HG03135 (cell line): ENCODE measurements at regions not wholly inside any gene's neighbourhood (a gene's known extent, or its start where the extent isn't known, plus 50 kb on each side); places are given as distances from the start of the nearest gene placed in this dataset.

Source experiments
- ATAC-seq: cut with Tn5 transposase; IDR thresholded peaks from one replicate; pipeline ENCODE4 v1.9.1; 2021; ENCODE audit warnings: mild to moderate bottlenecking, moderate library complexity; ENCODE audit not compliant: unreplicated experiment

DNA sequence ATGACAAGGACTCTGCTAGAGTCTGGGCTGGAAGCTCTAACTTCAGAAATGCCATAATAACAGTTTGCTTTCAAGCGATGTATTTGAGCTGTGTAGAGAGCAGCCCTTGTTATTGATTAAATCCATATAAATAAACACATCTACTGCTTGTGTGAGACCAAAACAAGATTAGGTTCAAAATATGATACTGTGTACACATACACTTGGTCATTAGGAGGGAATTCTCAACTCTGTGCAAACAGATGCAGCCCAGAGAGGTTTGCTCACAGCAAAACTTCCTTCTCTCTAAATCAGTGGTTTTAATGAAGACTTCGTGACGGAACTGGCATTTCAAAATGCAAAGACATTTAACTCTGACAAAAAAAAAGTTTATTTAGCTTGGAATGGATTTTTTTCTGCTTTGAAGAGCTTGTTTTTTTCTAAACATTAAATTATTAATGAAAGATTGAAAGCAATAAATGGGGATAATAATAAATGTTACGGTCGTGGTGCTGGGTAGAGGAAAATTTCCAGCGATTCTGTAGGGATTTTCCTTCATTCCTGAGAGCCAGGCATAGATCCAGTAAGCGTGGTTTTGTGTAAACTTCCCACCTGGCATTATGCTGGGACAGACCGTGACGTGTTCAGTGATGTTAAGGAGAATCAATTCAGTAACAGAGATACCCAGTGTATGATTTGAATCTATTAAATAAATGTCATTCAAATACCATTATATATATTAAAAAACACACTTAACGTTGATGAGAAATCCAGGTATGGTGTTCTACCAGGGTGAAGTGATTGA lies 213.7 kb downstream of the TEX29 start:
- ATAC-seq = no peak

DNA sequence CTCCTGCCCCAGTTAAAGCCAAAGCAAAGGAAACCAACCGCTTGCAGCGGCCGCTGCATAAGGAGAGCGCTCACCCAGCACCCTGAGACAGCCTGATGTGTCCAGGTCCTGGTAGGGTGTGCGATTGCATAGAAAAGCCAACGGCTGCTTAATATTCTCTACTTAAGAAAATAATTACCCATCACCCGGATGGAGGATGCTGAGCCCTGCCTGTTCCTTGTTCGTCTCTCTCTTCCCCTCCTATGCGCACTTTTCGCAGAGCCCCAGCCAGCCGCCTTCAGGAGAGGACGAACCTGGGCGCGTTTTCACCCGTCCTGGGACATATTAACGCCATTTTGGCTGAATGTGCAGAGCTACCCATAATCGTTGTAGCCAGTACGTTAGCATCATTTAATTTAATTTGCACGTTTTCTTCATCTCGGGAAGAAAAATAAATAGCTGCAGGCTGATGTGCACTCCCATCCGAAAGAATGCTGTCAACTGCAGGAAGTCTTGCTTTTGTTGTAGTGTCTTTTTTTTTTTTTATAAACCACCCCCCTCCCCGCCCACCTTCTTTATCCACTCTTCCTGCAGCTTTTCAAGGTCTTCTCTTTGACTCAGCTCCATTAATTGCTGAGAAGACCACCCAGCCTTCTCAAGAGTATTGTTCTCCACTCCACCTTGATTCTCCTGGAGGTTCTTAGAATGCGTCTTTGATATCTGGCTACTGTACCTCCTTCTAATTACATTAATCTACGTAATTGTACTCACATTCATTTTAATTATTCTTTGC lies 214.5 kb downstream of the TEX29 start:
- ATAC-seq = no peak

DNA sequence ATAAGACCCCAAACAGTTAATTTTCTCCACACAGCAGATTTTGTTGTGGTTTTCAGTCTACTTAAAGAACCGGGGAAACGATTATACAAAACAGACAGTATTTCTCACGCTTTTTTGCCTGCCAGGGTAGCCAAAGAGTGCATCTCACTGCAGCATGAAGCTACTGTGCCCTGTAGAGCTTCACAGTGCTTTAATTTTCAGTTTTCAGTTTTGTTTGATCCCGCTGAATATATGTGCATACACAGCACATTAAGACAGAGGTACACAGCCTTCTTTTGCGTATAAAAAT lies 215.0 kb downstream of the TEX29 start:
- ATAC-seq = no peak

DNA sequence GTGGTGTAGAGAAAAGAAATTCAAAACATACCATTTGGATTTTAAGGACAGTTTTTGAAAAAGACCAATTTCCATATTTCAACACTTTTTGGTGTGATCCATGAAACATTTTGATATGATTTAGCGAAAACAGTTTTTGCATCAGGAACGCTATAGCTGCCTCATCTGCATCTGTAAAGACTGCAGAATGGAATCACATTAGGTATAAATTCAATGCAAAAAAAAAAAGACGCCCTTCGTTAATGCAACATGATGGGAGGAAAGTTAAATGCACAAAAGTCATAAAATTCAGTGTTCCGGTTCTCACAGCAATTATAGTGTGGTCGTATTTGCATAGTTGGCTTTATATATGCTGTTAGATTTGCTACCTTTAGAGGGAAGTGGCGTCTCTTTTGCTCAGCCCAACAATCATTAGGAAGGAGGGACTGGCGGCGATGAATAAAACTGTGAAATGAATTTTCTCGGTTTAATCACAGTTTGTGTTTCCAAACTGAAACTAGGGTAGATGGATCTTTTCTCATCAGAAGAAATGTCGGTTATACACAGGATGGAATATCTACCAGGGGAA lies 215.7 kb downstream of the TEX29 start:
- no peak for ATAC-seq

- ATAC-seq = no peak
These were observed 216.8 kb downstream of the TEX29 start for GRCh38 chr13:111537115-111537728.

DNA sequence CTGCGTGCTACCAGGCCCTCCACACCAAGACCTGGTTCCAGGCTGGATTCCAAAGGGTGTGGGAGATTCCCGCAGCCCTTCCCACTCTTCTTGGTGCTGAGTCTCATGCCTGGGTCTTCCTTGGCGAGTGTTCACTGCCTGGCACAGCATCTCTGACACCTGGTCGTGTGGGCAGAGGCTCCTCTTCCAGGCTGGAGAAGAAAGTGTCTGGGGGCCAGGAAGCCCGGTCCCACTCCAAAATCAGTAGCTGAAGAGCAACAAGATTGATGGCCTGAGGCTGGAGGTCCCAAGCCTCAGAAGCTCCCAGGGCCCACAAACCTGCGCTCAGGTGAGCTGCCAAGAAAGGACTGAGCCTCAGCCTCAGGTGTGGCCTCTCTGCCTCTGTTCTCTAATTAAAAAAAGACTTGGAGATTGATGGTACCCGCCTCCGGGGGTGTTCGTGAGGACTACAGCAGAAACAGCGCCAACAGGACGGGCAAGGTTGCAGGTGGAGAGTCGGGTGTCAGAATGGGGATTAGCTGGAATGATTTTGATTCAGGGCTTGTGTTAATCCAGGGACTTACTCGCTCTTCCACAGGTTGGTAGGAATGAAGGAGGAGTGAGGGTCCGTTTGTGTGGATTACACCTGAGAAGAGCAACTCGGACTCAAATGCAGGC lies 217.5 kb downstream of the TEX29 start:
- ATAC-seq = no peak

GRCh38 chr13:111539252-111539651 lies 218.8 kb downstream of the TEX29 start:
- no peak for ATAC-seq

GRCh38 chr13:111539791-111540446 lies 219.5 kb downstream of the TEX29 start:
- ATAC-seq = no peak

- no peak for ATAC-seq
These were observed 220.0 kb downstream of the TEX29 start for GRCh38 chr13:111540486-111540885.

DNA sequence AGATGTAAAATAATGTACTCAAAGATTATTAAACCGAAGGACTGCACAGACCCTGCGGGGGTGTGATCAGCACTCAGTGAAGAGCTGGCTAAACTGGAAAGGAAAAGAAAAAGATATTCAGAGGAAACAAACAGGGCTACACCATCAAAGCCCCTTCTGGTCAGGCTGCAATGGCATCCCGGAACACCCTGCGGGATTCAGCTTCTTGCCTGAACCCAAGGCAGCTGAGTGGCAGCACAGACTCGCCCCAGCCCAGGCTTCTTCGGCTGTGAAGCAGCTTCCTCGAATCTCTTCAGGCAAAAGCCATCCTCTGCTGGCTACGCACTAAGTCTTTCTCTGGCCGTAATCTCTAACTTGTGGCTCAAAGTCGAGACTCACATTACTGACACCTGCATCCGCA lies 220.9 kb downstream of the TEX29 start:
- ATAC-seq = no peak

DNA sequence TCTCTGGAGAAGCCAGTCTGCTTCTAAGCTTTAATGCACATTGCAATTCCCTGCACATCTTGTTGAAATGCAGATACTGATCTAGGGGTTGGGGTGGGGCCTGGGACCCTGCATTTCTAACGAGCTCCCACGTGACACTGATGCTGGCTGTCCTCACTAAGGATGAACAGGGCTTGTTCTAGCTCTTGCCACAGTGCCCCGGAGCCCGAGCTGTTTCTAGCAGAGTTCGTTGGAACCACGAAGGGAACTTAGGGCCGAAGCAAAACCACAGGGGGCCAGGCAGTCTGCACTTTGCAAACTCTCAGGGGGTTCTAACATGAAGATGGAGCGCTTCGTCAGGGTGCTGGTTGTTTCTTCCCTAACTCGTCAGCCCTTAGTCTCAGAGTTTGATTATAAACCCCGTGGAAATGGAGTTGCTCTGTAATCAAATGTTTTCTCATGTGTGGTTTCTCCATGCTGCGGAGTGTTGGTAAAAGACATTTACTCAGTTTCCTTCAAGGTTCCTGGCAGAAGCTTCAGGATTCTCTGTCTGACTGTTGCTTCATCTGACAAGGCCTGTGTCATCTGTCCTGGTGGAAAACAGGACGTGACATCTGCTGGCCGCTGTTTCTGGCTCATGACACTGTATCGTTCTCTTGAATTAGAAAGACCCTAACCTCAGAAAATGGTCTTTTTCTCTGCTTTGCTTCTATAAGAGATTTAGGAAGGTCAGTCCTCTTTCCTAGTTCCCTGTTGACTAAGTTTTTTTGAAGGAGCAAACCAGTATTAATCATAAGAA lies 221.5 kb downstream of the TEX29 start:
- ATAC-seq = no peak

DNA sequence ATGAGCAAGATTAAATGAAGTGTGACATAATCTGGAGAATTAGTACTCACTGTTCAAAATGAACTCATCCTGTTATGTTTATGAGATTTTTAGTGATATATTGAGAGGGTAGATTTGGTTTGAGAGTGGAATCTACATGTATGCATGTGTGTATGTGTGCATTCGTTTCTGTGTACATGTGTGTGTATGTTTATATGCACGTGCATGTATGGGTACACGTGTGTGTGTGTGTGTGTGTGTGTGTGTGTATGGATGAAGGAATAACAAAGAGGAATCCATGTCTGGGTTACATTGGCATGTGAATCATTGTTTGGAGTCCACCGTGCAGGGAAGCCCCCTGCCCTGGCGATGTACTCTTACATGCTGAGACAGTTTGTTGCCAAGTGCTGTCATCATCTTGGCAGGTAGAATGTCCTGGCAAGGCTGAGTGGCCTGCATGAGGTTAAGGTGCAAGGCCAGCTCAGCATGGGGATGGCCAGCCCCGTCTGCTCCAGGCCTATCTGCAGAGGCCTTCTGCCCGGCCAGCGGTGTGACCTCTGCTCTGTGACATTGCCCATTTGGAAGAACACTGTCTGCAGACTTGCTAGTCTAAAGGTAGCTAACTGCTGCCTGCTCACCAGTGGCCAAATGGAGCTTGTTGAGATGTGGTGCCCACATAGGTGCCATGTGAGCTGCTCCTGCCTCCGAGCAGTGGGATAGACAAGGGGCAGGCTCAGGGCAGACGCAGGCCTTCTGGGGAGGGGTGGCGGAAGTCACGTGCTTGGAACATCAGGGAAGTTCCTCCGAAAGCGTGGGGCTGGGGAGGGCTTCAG lies 222.3 kb downstream of the TEX29 start:
- no peak for ATAC-seq

GRCh38 chr13:111546921-111547675 lies 226.7 kb downstream of the TEX29 start:
- no peak for ATAC-seq

DNA sequence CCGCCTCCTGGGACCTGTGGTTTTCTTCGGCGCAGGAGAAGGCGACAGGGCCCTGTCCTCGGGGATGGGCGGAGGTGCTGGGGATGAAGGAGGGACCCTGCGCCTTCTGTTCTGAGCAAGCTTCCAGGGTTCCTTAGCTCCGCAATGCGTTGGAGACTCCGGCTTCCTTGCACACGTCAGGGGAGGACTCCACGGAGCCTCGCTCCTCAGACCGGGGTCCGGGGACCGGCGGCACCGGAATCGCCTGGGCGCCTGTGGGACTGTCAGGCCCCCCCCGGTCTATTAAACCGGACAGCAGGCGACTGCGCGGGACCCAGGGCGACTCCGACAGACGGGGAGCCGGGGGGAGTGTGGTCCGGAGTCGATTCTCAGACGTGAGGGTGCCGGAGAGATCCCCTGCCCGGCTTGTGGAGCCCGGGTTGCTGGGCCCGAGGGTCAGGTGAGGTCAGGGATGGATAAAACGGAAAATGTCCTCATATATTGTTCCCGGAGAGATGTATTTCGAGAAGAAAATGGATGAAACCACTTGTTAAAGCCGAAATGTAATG lies 227.4 kb downstream of the TEX29 start:
- no peak for ATAC-seq

- ATAC-seq = no peak
These were observed 227.9 kb downstream of the TEX29 start for GRCh38 chr13:111548301-111548700.

- no peak for ATAC-seq
These were observed 228.4 kb downstream of the TEX29 start for GRCh38 chr13:111548805-111549204.

DNA sequence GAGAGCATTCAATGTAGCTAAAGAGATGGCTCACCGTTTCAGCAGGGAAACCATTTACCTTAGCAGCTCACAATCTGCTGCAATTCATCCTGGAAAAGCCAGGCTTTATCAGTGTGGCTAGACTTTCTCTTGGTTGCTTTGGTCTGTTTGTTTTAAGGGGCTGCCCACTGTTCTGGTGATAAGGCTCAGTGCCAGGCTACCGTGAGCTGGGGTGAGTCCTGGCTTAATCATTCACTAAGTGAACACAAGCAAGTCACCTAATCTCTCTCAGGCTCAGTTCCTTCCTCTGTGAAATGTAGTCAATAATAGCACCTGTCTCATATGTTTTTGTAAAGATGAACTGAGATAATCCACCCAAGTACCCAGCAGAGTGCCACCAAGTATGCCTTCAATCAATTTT lies 229.0 kb downstream of the TEX29 start:
- ATAC-seq = no peak

- ATAC-seq = no peak
These were observed 229.6 kb downstream of the TEX29 start for GRCh38 chr13:111550062-111550461.
